HepG2 (cell line): ENCODE measurements at regions not wholly inside any gene's neighbourhood (a gene's known extent, or its start where the extent isn't known, plus 50 kb on each side); places are given as distances from the start of the nearest gene placed in this dataset.

Source experiments
- ATAC-seq: fragments of 200-7000 bp; cut with Tn5 transposase; 3 replicates; pipeline ENCODE4 v1.9.1; 2020; ENCODE audit warnings: mild to moderate bottlenecking, moderate library complexity
- BruUV-seq: library from RNA; stranded (reverse); fragments of 400-500 nt; replicated peaks from 2 replicates; lab custom pipeline; 2021; lab: Mats Ljungman, UMichigan
- CTCF ChIA-PET: fragments of 300-600 bp; formaldehyde crosslinking; extraction: SDS; loops from one replicate; lab custom pipeline; 2021; ENCODE audit warnings: low total read pairs, inconsistent platforms, low intra/inter-chr PET ratio; lab: Yijun Ruan, JAX
- POLR2A ChIA-PET: fragments of 350-600 bp; sonication (Branson Sonifier 250); formaldehyde crosslinking; loops from one replicate; lab custom pipeline; 2020; ENCODE audit warnings: antibody characterized with exemption, inconsistent platforms; lab: Yijun Ruan, JAX
- DNase-seq: peaks from one replicate; pipeline ENCODE4 v3.0.0-alpha.2; 2015; ENCODE audit warnings: low spot score
- FAIRE-seq: peaks from 3 replicates; lab custom pipeline; 2011; peaks lifted over from hg19 to GRCh38; lab: Jason Lieb, UNC
- H2AFZ ChIP-seq: one replicate; pipeline ENCODE4 v1.6.1; 2011; ENCODE audit warnings: low read length, inconsistent platforms
- H3K27ac ChIP-seq: fragments of 300-600 bp; 3 replicates; pipeline ENCODE4 v1.8.0; 2011; ENCODE audit warnings: mixed run types, mild to moderate bottlenecking, mixed read lengths, low read length, inconsistent platforms; ENCODE audit not compliant: insufficient read depth; ENCODE audit errors: extremely low read length
- H3K27me3 ChIP-seq, 2 experiments: fragments of 200-600 bp in 1 of 2; 2 replicates in 1 of 2; 3 replicates in 1 of 2; pipeline versions ENCODE4 v1.6.0 to v1.8.0; 2011; ENCODE audit warnings: low read length in 2 of 2, mild to moderate bottlenecking in 2 of 2, moderate library complexity in 2 of 2, inconsistent platforms in 1 of 2; ENCODE audit not compliant: insufficient read depth in 2 of 2, control insufficient read depth in 1 of 2
- H3K36me3 ChIP-seq, 2 experiments: fragments of 200-600 bp in 1 of 2; replicated peaks in 1 of 2; 2 replicates in 1 of 2; 3 replicates in 1 of 2; pipeline versions ENCODE4 v1.5.1 to v1.8.0; 2011; ENCODE audit warnings: low read length in 2 of 2, inconsistent platforms in 1 of 2; ENCODE audit not compliant: insufficient read depth in 2 of 2, control insufficient read depth in 1 of 2
- H3K4me1 ChIP-seq: 2 replicates; pipeline ENCODE4 v1.5.1; 2012; ENCODE audit warnings: low read length, inconsistent platforms; ENCODE audit not compliant: insufficient read depth
- H3K4me2 ChIP-seq: 2 replicates; pipeline ENCODE4 v1.6.0; 2011; ENCODE audit warnings: low read depth, low read length, inconsistent platforms
- H3K4me3 ChIP-seq, 3 experiments: fragments of 200-600 bp in 1 of 3; sonication (generic), shearing (Covaris generic) in 1 of 3; replicated peaks in 1 of 3; 2 replicates each; pipeline ENCODE4 v1.5.1; 2011 to 2016; ENCODE audit warnings: low read length in 3 of 3, inconsistent platforms in 2 of 3, low read depth in 2 of 3, mild to moderate bottlenecking in 2 of 3, control low read depth in 1 of 3, mixed read lengths in 1 of 3; ENCODE audit not compliant: insufficient read depth in 1 of 3
- H3K79me2 ChIP-seq: one replicate; pipeline ENCODE4 v1.6.1; 2011; ENCODE audit warnings: low read length, inconsistent platforms; ENCODE audit not compliant: insufficient read depth
- H3K9ac ChIP-seq: 2 replicates; pipeline ENCODE4 v1.6.0; 2011; ENCODE audit warnings: mild to moderate bottlenecking, low read depth, low read length, inconsistent platforms; ENCODE audit not compliant: insufficient read depth
- H3K9me3 ChIP-seq: 2 replicates; pipeline ENCODE4 v1.5.1; 2012; ENCODE audit warnings: mild to moderate bottlenecking, low read length
- H4K20me1 ChIP-seq: 2 replicates; pipeline ENCODE4 v1.6.0; 2011; ENCODE audit warnings: inconsistent platforms, mild to moderate bottlenecking, low read length, moderate library complexity; ENCODE audit not compliant: insufficient read depth
- NCOA1 ChIP-seq: sonication (generic); formaldehyde crosslinking; IDR thresholded peaks from 2 replicates; pipeline ENCODE4 v1.9.0; 2021; ENCODE audit warnings: missing genetic modification reagents
- SNAPC2 ChIP-seq: sonication (generic); formaldehyde crosslinking; IDR thresholded peaks from 2 replicates; pipeline ENCODE4 v1.8.1; 2022; ENCODE audit warnings: mild to moderate bottlenecking, missing genetic modification reagents
- ZNF546 ChIP-seq: sonication (generic); formaldehyde crosslinking; conservative IDR thresholded peaks from 2 replicates; pipeline ENCODE4 v1.8.1; 2023; ENCODE audit warnings: mild to moderate bottlenecking, missing genetic modification reagents
- ZNF549 ChIP-seq: sonication (generic); formaldehyde crosslinking; IDR thresholded peaks from 2 replicates; pipeline ENCODE4 v1.5.0; 2020; ENCODE audit warnings: missing genetic modification reagents
- WGBS: methylation state at CpG from one replicate; pipeline ENCODE4 v1.1.6; 2017; ENCODE audit warnings: low lambda C conversion rate; 5-methylcytosine and 5-hydroxymethylcytosine counted together
- in situ Hi-C: cut with HindIII; loops from 2 replicates; pipeline ENCODE4 v1.10.0; 2017; ENCODE audit warnings: low pct_unique_long_range_greater_than_20kb; ENCODE audit not compliant: extremely low pct_ligation_motif_present
- intact Hi-C: fragments of 100-400 bp; cut with micrococcal nuclease; formaldehyde crosslinking; loops from one replicate; pipeline ENCODE4 v1.10.0; 2022; ENCODE audit not compliant: unreplicated experiment
- TF ChIP-seq, protein P1 (sequence below): sonication (generic); formaldehyde crosslinking; IDR thresholded peaks from 2 replicates; pipeline ENCODE4 v1.4.0; 2020; ENCODE audit warnings: missing genetic modification reagents
- TF ChIP-seq, protein P2 (sequence below): sonication (generic); formaldehyde crosslinking; IDR thresholded peaks from 2 replicates; pipeline ENCODE4 v1.5.0; 2020; ENCODE audit warnings: mild to moderate bottlenecking, missing genetic modification reagents

DNA sequence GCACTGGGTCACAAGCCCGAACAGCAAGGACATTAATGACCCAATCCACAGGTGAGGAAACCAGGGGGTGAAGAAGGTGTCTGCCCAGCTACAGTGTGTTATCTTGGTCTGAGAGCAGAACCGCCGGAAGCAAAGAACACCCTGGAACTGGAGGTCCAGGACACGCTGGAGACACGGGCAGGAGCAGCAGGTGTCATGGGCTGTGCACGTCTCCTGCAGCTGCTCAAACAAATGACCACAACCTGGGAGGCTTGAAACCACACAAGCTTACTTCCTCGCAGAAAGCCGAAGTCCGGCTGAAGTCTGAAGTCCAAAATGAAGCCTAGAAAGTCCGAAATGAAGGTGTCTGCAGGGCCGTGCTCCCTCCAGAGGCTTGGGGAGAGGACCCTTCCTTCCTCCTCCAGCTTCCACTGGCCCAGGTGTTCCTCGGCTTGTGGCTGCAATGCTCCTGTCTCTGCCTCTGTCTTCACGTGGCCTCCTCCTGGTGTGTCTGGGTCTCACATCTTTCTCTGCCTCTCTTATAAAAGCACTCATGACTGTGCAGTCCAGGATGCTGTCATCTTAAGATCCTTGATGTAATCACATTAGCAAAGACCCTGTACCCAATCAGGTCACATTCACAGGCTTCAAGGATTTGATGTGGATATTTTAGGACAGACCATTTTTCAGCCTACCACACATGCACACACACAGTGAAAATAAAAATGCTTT lies 351.2 kb downstream of the C16orf95 start:
- Histone ChIP-seq H3K9ac (no peak overlapping the region), H3K79me2 (no peaks in the 10 kb centered on the region), H3K4me2 (no peak overlapping the region), H3K4me1 (no peaks in the 10 kb centered on the region), H3K27ac (no peak overlapping the region), H3K36me3 (no peaks in the 10 kb centered on the region), H3K27me3 (peaks cover 5 to 71% of the 10 kb centered on the region in 2 experiments; a peak in 4 of 5 replicates), H3K9me3 (no peaks in the 10 kb centered on the region), H4K20me1 (no peaks in the 10 kb centered on the region; the same call in 1 of the 2 replicates), H2AFZ (no peak overlapping the region), H3K4me3 (no peak overlapping the region)
- CTCF ChIA-PET, result no interaction called here
- POLR2A ChIA-PET, result no interaction called here
- no TSS peak for BruUV-seq
- in situ Hi-C loops (no loop called here), intact Hi-C loops (no loop called here)
- ATAC-seq (no peak), FAIRE-seq (no peak), DNase-seq (no peak)
- 0% methylated on average over 8 of the region's 13 CpGs for WGBS
- TF ChIP-seq NCOA1 (CRISPR knock-in tag) (no peak), SNAPC2 (no peak), ZNF546 (CRISPR knock-in tag) (no peak), ZNF549 (CRISPR knock-in tag) (no peak)
- TF ChIP-seq, protein P1, sequence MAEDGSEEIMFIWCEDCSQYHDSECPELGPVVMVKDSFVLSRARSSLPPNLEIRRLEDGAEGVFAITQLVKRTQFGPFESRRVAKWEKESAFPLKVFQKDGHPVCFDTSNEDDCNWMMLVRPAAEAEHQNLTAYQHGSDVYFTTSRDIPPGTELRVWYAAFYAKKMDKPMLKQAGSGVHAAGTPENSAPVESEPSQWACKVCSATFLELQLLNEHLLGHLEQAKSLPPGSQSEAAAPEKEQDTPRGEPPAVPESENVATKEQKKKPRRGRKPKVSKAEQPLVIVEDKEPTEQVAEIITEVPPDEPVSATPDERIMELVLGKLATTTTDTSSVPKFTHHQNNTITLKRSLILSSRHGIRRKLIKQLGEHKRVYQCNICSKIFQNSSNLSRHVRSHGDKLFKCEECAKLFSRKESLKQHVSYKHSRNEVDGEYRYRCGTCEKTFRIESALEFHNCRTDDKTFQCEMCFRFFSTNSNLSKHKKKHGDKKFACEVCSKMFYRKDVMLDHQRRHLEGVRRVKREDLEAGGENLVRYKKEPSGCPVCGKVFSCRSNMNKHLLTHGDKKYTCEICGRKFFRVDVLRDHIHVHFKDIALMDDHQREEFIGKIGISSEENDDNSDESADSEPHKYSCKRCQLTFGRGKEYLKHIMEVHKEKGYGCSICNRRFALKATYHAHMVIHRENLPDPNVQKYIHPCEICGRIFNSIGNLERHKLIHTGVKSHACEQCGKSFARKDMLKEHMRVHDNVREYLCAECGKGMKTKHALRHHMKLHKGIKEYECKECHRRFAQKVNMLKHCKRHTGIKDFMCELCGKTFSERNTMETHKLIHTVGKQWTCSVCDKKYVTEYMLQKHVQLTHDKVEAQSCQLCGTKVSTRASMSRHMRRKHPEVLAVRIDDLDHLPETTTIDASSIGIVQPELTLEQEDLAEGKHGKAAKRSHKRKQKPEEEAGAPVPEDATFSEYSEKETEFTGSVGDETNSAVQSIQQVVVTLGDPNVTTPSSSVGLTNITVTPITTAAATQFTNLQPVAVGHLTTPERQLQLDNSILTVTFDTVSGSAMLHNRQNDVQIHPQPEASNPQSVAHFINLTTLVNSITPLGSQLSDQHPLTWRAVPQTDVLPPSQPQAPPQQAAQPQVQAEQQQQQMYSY (CRISPR knock-in tag), result no peak
- TF ChIP-seq, protein P2, sequence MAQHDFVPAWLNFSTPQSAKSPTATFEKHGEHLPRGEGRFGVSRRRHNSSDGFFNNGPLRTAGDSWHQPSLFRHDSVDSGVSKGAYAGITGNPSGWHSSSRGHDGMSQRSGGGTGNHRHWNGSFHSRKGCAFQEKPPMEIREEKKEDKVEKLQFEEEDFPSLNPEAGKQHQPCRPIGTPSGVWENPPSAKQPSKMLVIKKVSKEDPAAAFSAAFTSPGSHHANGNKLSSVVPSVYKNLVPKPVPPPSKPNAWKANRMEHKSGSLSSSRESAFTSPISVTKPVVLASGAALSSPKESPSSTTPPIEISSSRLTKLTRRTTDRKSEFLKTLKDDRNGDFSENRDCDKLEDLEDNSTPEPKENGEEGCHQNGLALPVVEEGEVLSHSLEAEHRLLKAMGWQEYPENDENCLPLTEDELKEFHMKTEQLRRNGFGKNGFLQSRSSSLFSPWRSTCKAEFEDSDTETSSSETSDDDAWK, result no peak
